Uterus (tissue), 3 donors: ENCODE measurements at regions not wholly inside any gene's neighbourhood (a gene's known extent, or its start where the extent isn't known, plus 50 kb on each side); places are given as distances from the start of the nearest gene placed in this dataset.
A peak's percentile ranks its signal among the peaks of the same experiment; 100 is the strongest.

Experiments used
- DNase-seq, 2 donors: peaks; one replicate each; pipeline ENCODE4 v3.0.0-alpha.2; 2019 to 2020
- H3K27ac ChIP-seq, 2 donors: fragments of 200-600 bp; sonication (generic); 1 replicate in 1 of 2; 2 replicates in 1 of 2; pipeline ENCODE4 v1.5.1; 2016 to 2018
- H3K27me3 ChIP-seq, 2 donors: fragments of 200-600 bp; sonication (generic); one replicate each; pipeline ENCODE4 v1.5.1; 2018 to 2019; ENCODE audit warnings: control low read depth in 1 of 2
- H3K36me3 ChIP-seq, 2 donors: fragments of 200-600 bp; sonication (generic); one replicate each; pipeline ENCODE4 v1.5.1; 2019; ENCODE audit warnings: control low read depth in 1 of 2
- H3K4me1 ChIP-seq, 2 donors: fragments of 200-600 bp; sonication (generic); one replicate each; pipeline ENCODE4 v1.5.1; 2018 to 2019; ENCODE audit warnings: control low read depth in 1 of 2
- H3K4me3 ChIP-seq, 2 donors: fragments of 200-600 bp; sonication (generic); 1 replicate in 1 of 2; 2 replicates in 1 of 2; pipeline ENCODE4 v1.5.1; 2018 to 2019; ENCODE audit warnings: mild to moderate bottlenecking in 1 of 2
- H3K9me3 ChIP-seq, 2 donors: fragments of 200-600 bp; sonication (generic); one replicate each; pipeline ENCODE4 v1.5.1; 2019; ENCODE audit warnings: control low read depth in 1 of 2
- POLR2A ChIP-seq, 2 donors: fragments of 450-650 bp; IDR thresholded peaks; one replicate each; pipeline ENCODE4 v1.6.1; 2016; ENCODE audit warnings: antibody characterized with exemption in 2 of 2, mild to moderate bottlenecking in 1 of 2, moderate library complexity in 1 of 2
- intact Hi-C: fragments of 100-400 bp; cut with DNase I; formaldehyde crosslinking; loops from one replicate; pipeline ENCODE4 v1.15.1; 2023; ENCODE audit warnings: low total_unique reads
- TF ChIP-seq, protein P1 (sequence below), 4 experiments: fragments of 200-600 bp in 2 of 4; fragments of 450-650 bp in 2 of 4; sonication (generic) in 2 of 4; IDR thresholded peaks; one replicate each; pipeline ENCODE4 v1.5.1; 2016 to 2019; ENCODE audit warnings: antibody characterized with exemption in 4 of 4, mild to moderate bottlenecking in 2 of 4, moderate library complexity in 1 of 4
- donor health status: DM: yes; HTN: yes; CAD: no.

DNA sequence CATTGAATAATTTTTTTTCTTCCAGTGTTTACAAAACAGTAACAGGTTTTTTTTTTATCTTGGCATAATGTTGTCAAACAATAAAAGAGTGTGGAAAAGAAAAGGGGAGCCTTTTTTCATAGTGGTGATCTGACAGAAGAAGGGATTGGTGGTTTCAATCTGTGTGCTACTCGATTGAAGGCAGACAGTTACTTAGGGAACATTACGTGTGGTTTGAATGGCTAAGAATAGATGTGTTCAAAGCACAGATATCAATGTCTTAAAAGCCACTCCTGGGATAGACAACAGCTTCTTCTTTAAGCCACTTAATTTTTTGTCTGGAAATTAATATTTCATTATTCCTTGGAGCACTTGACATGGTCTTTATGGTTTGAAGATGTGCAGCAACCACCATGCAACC lies 558.6 kb upstream of the ADGRL2 start:
- no peak for DNase-seq
- H3K9me3 ChIP-seq = no peaks in the 10 kb centered on the region
- no peaks in the 10 kb centered on the region for H3K36me3 ChIP-seq
- TF ChIP-seq, protein P1, sequence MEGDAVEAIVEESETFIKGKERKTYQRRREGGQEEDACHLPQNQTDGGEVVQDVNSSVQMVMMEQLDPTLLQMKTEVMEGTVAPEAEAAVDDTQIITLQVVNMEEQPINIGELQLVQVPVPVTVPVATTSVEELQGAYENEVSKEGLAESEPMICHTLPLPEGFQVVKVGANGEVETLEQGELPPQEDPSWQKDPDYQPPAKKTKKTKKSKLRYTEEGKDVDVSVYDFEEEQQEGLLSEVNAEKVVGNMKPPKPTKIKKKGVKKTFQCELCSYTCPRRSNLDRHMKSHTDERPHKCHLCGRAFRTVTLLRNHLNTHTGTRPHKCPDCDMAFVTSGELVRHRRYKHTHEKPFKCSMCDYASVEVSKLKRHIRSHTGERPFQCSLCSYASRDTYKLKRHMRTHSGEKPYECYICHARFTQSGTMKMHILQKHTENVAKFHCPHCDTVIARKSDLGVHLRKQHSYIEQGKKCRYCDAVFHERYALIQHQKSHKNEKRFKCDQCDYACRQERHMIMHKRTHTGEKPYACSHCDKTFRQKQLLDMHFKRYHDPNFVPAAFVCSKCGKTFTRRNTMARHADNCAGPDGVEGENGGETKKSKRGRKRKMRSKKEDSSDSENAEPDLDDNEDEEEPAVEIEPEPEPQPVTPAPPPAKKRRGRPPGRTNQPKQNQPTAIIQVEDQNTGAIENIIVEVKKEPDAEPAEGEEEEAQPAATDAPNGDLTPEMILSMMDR (IDR thresholded peaks at IDR 0.05) = no peak
- TF ChIP-seq POLR2A (IDR thresholded peaks at IDR 0.05) = no peak
- no peak overlapping the region for H3K27ac ChIP-seq
- no peaks in the 10 kb centered on the region for H3K27me3 ChIP-seq
- H3K4me1 ChIP-seq = no peaks in the 10 kb centered on the region
- intact Hi-C loops = no loop called here
- no peak overlapping the region for H3K4me3 ChIP-seq

DNA sequence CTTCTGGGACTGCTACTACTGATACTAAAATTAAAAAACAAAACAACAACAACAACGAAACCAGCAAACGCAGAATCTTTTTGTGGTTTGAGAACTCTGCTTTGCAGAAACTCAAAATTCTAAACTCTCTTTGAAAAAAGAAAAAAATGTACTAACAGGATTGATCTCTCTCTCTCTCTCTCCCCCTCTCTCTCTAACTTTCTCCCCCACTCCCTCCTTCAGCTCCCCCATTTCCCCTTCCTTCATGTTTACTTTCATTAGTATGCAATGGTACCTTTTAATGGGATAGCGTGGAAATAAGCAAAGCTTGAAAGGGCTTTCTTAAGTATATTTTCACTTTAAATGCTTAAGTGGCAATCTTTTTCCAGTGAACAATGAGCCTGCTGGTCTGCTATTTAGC lies 562.6 kb upstream of the ADGRL2 start:
- Histone ChIP-seq H3K4me3 (peak overlapping the region in 1 of 2 donors; percentile 17), H3K27ac (no peak overlapping the region)
- no peak for TF ChIP-seq POLR2A (IDR thresholded peaks at IDR 0.05)
- TF ChIP-seq, protein P1 (IDR thresholded peaks at IDR 0.05) = no peak

DNA sequence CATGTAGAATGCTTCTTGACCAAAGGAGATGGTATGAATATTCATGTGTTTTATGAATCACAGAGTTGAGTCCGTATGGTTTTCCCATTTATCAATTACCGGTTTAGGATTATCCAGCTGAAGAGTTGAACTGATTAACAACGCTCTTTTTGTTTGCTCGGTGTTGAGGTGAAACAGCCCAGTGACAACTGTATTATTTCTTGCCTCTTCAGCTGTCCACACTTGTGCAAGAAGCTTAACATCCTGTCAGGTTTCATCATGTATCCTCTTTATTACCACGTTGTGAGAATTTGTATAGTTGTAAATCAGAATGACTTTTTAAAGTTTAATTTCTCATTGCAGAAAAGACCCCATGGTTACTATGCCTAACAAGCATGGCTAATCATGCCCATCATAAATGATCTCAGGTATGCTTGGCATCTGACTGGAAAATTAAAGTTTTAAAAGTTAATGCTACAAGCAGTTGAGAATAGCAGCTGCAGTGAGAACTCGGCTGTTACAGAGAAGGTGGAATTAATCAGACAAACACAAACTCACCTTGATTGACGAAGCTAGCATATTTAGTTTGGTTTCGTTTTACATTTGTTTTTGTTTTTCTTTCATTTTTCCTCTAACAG lies 563.2 kb upstream of the ADGRL2 start:
- Histone ChIP-seq H3K4me1 (no peaks in the 10 kb centered on the region), H3K27me3 (no peaks in the 10 kb centered on the region), H3K9me3 (no peaks in the 10 kb centered on the region), H3K27ac (no peak overlapping the region), H3K4me3 (peak overlapping the region in 1 of 2 donors; percentile 17), H3K36me3 (no peaks in the 10 kb centered on the region)
- intact Hi-C loops = no loop called here
- no peak for TF ChIP-seq POLR2A (IDR thresholded peaks at IDR 0.05)
- TF ChIP-seq, protein P1 (IDR thresholded peaks at IDR 0.05) = no peak
- DNase-seq = no peak

More for the DNA sequence above, 562.6 kb upstream of the ADGRL2 start:
- H3K9me3 ChIP-seq = no peaks in the 10 kb centered on the region
- H3K36me3 ChIP-seq = no peaks in the 10 kb centered on the region
- intact Hi-C loops = no loop called here
- no peaks in the 10 kb centered on the region for H3K27me3 ChIP-seq
- H3K4me1 ChIP-seq = no peaks in the 10 kb centered on the region
- DNase-seq = no peak

DNA sequence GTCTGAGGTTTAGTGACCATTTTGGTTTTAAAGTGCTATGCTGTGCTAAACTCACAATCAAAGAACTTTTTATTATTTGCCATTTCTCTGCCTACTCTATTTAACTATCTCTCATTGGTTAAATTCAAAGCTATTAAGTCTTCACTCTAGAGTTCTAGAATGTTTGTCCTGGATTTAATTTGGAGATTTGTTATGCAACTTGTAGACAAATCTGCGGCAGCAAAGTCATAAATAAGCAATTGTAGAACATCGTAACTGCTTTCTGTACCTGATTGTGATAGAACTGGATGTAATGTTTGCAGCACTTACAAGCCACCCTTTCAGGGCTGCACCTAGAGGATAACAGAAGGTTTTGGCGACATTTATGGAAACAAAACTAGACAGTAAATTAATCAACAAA lies 566.5 kb upstream of the ADGRL2 start:
- intact Hi-C loops = no loop called here
- TF ChIP-seq, protein P1 (IDR thresholded peaks at IDR 0.05) = no peak
- TF ChIP-seq POLR2A (IDR thresholded peaks at IDR 0.05) = no peak
- H3K27ac ChIP-seq = no peak overlapping the region
- H3K4me1 ChIP-seq = no peaks in the 10 kb centered on the region
- no peak overlapping the region for H3K4me3 ChIP-seq
- H3K9me3 ChIP-seq = no peaks in the 10 kb centered on the region
- H3K27me3 ChIP-seq = no peaks in the 10 kb centered on the region
- DNase-seq = no peak
- no peaks in the 10 kb centered on the region for H3K36me3 ChIP-seq

DNA sequence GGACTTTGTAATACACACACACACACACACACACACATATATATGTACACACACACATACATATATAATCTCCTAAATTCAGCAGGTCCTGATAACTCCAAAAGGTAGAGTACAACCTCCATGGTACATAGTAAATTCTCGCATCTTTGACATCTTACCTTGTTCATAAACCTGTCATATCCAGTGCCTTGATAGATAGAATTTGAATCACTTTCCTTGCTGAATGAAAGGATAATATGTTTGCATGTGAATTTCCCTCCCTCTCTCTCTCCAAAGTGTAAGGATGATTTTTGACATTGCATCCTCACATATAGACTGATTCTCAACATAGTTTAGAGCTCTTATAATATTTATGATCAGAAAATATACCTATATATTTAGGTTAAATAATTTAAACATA lies 567.1 kb upstream of the ADGRL2 start:
- H3K27ac ChIP-seq = no peak overlapping the region
- TF ChIP-seq POLR2A (IDR thresholded peaks at IDR 0.05) = no peak
- TF ChIP-seq, protein P1 (IDR thresholded peaks at IDR 0.05) = no peak
- no peaks in the 10 kb centered on the region for H3K4me1 ChIP-seq
- H3K27me3 ChIP-seq = no peaks in the 10 kb centered on the region
- intact Hi-C loops = no loop called here
- H3K9me3 ChIP-seq = no peaks in the 10 kb centered on the region
- no peaks in the 10 kb centered on the region for H3K36me3 ChIP-seq
- DNase-seq = no peak
- H3K4me3 ChIP-seq = no peak overlapping the region
